Neural progenitor cell (in vitro differentiated cells): ENCODE measurements at regions not wholly inside any gene's neighbourhood (a gene's known extent, or its start where the extent isn't known, plus 50 kb on each side); places are given as distances from the start of the nearest gene placed in this dataset.

Source experiments
- DNase-seq: peaks from one replicate; pipeline ENCODE4 v3.0.0-alpha.2; 2016; ENCODE audit warnings: low spot score
- H2AFZ ChIP-seq: fragments of 200-600 bp; sonication (generic); replicated peaks from 2 replicates; pipeline ENCODE4 v1.6.1; 2016; ENCODE audit warnings: antibody characterized with exemption
- H3F3A ChIP-seq: fragments of 200-600 bp; sonication (generic); 2 replicates; pipeline ENCODE4 v1.6.1; 2016; ENCODE audit warnings: antibody characterized with exemption, low read depth
- H3K27ac ChIP-seq: fragments of 200-600 bp; sonication (generic); 2 replicates; pipeline ENCODE4 v1.5.1; 2016; ENCODE audit warnings: mild to moderate bottlenecking
- H3K27me3 ChIP-seq: fragments of 200-600 bp; sonication (generic); 2 replicates; pipeline ENCODE4 v1.6.1; 2016; ENCODE audit warnings: mild to moderate bottlenecking, moderate library complexity
- H3K36me3 ChIP-seq: fragments of 200-600 bp; sonication (generic); 2 replicates; pipeline ENCODE4 v1.5.1; 2016
- H3K4me1 ChIP-seq: fragments of 200-600 bp; sonication (generic); 2 replicates; pipeline ENCODE4 v1.6.1; 2016; ENCODE audit warnings: mixed run types
- H3K4me2 ChIP-seq: fragments of 200-600 bp; sonication (generic); 2 replicates; pipeline ENCODE4 v1.6.1; 2016
- H3K4me3 ChIP-seq: fragments of 200-600 bp; sonication (generic); 2 replicates; pipeline ENCODE4 v1.5.1; 2016
- H3K79me2 ChIP-seq: fragments of 200-600 bp; sonication (generic); 2 replicates; pipeline ENCODE4 v1.6.1; 2016; ENCODE audit warnings: low read depth
- H3K9ac ChIP-seq: fragments of 200-600 bp; sonication (generic); 2 replicates; pipeline ENCODE4 v1.6.1; 2016
- H3K9me3 ChIP-seq: fragments of 200-600 bp; sonication (generic); 2 replicates; pipeline ENCODE4 v1.5.1; 2016; ENCODE audit warnings: low read depth
- H4K20me1 ChIP-seq: fragments of 200-600 bp; sonication (generic); 2 replicates; pipeline ENCODE4 v1.6.1; 2016; ENCODE audit warnings: low read depth
- H3K27ac Mint-ChIP-seq: 3 replicates; pipeline ENCODE4 v1.8.0; 2021; ENCODE audit warnings: mixed read lengths
- H3K27me3 Mint-ChIP-seq: 2 replicates; pipeline ENCODE4 v1.8.0; 2022; ENCODE audit warnings: low read depth, mild to moderate bottlenecking, inconsistent platforms, moderate library complexity, mixed read lengths; ENCODE audit not compliant: insufficient read depth
- H3K36me3 Mint-ChIP-seq: 3 replicates; pipeline ENCODE4 v1.8.0; 2021; ENCODE audit warnings: mixed read lengths
- H3K4me1 Mint-ChIP-seq: 3 replicates; pipeline ENCODE4 v1.8.0; 2021; ENCODE audit warnings: mixed read lengths
- H3K4me3 Mint-ChIP-seq: 3 replicates; pipeline ENCODE4 v1.8.0; 2021; ENCODE audit warnings: mild to moderate bottlenecking, moderate library complexity, mixed read lengths
- H3K9me3 Mint-ChIP-seq: 3 replicates; pipeline ENCODE4 v1.8.0; 2020; ENCODE audit warnings: mixed read lengths
- CTCF ChIP-seq: fragments of 200-600 bp; sonication (generic); IDR thresholded peaks from 2 replicates; pipeline ENCODE4 v1.5.1; 2017; ENCODE audit warnings: antibody characterized with exemption, mild to moderate bottlenecking
- EZH2 ChIP-seq: fragments of 200-600 bp; sonication (generic); IDR thresholded peaks from 2 replicates; pipeline ENCODE4 v1.6.1; 2017; ENCODE audit warnings: antibody characterized with exemption, mild to moderate bottlenecking, moderate library complexity
- EZH2phosphoT487 ChIP-seq: fragments of 200-600 bp; sonication (generic); IDR thresholded peaks from 2 replicates; pipeline ENCODE4 v1.6.1; 2017; ENCODE audit warnings: antibody characterized with exemption

GRCh38 chr16:79480056-79480455 is 120.5 kb downstream of the MAF start:
- no peaks in the 10 kb centered on the region for H3K79me2 ChIP-seq
- no peaks in the 10 kb centered on the region for H3F3A ChIP-seq
- Mint-ChIP-seq H3K4me1 (peaks cover 10% of the 10 kb centered on the region), H3K4me3 (no peak overlapping the region), H3K27ac (no peak overlapping the region), H3K27me3 (peaks cover 4% of the 10 kb centered on the region), H3K9me3 (no peaks in the 10 kb centered on the region), H3K36me3 (no peaks in the 10 kb centered on the region)
- no peak for DNase-seq
- no peak overlapping the region for H2AFZ ChIP-seq
- no peaks in the 10 kb centered on the region for H3K27me3 ChIP-seq
- H3K9me3 ChIP-seq = no peaks in the 10 kb centered on the region
- H3K4me2 ChIP-seq = no peak overlapping the region
- no peaks in the 10 kb centered on the region for H3K4me1 ChIP-seq
- H3K9ac ChIP-seq = no peak overlapping the region
- no peaks in the 10 kb centered on the region for H3K36me3 ChIP-seq
- TF ChIP-seq EZH2 = no peak
- TF ChIP-seq CTCF = no peak
- TF ChIP-seq EZH2phosphoT487 = no peak
- H3K27ac ChIP-seq = no peak overlapping the region
- no peak overlapping the region for H3K4me3 ChIP-seq
- no peaks in the 10 kb centered on the region for H4K20me1 ChIP-seq

DNA sequence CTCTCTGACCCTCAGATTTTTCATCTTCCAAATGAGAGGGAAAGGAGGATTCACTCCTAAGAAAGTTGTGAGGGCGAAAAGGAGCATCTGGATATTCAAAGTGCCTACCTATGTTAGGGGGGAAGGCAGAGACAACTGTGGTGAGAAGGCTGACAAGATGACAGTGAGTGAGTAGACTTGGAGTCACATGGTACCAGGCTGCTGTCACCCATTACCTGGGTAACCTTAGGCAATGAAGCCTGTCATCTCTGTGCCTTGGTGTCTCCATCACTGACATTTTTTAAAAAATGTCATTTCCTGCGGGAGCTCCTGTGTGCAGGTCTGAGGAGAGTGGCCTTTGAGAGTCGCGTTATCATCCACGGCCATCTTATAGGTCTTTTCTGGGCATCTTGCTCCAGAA is 124.0 kb downstream of the MAF start:
- H3K9ac ChIP-seq = no peak overlapping the region
- DNase-seq = no peak
- H2AFZ ChIP-seq = no peak overlapping the region
- Mint-ChIP-seq H3K9me3 (no peaks in the 10 kb centered on the region), H3K27me3 (peaks cover 4% of the 10 kb centered on the region), H3K4me3 (no peak overlapping the region), H3K4me1 (peaks cover 11% of the 10 kb centered on the region), H3K36me3 (no peaks in the 10 kb centered on the region), H3K27ac (no peak overlapping the region)
- no peaks in the 10 kb centered on the region for H4K20me1 ChIP-seq
- no peak overlapping the region for H3K4me3 ChIP-seq
- no peaks in the 10 kb centered on the region for H3K27me3 ChIP-seq
- H3F3A ChIP-seq = no peaks in the 10 kb centered on the region
- H3K36me3 ChIP-seq = no peaks in the 10 kb centered on the region
- no peak overlapping the region for H3K4me2 ChIP-seq
- no peak overlapping the region for H3K27ac ChIP-seq
- no peaks in the 10 kb centered on the region for H3K9me3 ChIP-seq
- no peak for TF ChIP-seq EZH2
- TF ChIP-seq CTCF = no peak
- TF ChIP-seq EZH2phosphoT487 = no peak
- no peaks in the 10 kb centered on the region for H3K4me1 ChIP-seq
- no peaks in the 10 kb centered on the region for H3K79me2 ChIP-seq

- Histone ChIP-seq H3K79me2 (no peaks in the 10 kb centered on the region), H3F3A (no peaks in the 10 kb centered on the region), H3K9me3 (no peaks in the 10 kb centered on the region), H3K4me3 (no peak overlapping the region), H3K27ac (no peak overlapping the region), H4K20me1 (no peaks in the 10 kb centered on the region), H3K36me3 (no peaks in the 10 kb centered on the region), H3K4me2 (no peak overlapping the region), H3K4me1 (no peaks in the 10 kb centered on the region), H3K27me3 (no peaks in the 10 kb centered on the region), H3K9ac (no peak overlapping the region), H2AFZ (no peak overlapping the region)
- DNase-seq = no peak
- Mint-ChIP-seq H3K4me1 (peaks cover 11% of the 10 kb centered on the region), H3K27me3 (peaks cover 4% of the 10 kb centered on the region), H3K9me3 (no peaks in the 10 kb centered on the region), H3K27ac (peak overlapping the region; percentile 39), H3K36me3 (no peaks in the 10 kb centered on the region), H3K4me3 (no peak overlapping the region)
- TF ChIP-seq EZH2phosphoT487 (no peak), CTCF (no peak), EZH2 (no peak)
Observed at GRCh38 chr16:79475841-79476240, 124.7 kb downstream of the MAF start.
